HEK293 (cell line): ENCODE measurements at regions not wholly inside any gene's neighbourhood (a gene's known extent, or its start where the extent isn't known, plus 50 kb on each side); places are given as distances from the start of the nearest gene placed in this dataset.

Source experiments
- CTCF ChIA-PET: fragments of 350-600 bp; formaldehyde crosslinking; extraction: SDS; loops from one replicate; lab custom pipeline; 2021; ENCODE audit warnings: antibody characterized with exemption; lab: Yijun Ruan, JAX
- POLR2A ChIA-PET: fragments of 300-600 bp; formaldehyde crosslinking; extraction: SDS; loops from one replicate; lab custom pipeline; 2020; ENCODE audit warnings: antibody characterized with exemption, inconsistent platforms; lab: Yijun Ruan, JAX
- H3K27ac ChIP-seq: fragments of 200-500 bp; sonication (Bioruptor generic); 2 replicates; pipeline ENCODE4 v1.5.1; 2014; ENCODE audit warnings: low read depth, low read length, control low read depth, inconsistent platforms; ENCODE audit errors: extremely low read depth
- H3K36me3 ChIP-seq, 2 experiments: fragments of 200-500 bp in 1 of 2; sonication (Bioruptor generic) in 1 of 2; 1 replicate in 1 of 2; 2 replicates in 1 of 2; pipeline ENCODE4 v1.5.1; 2014 to 2017; ENCODE audit warnings: inconsistent platforms in 2 of 2, low read length in 2 of 2; ENCODE audit not compliant: control insufficient read depth in 2 of 2, insufficient read depth in 1 of 2
- H3K4me1 ChIP-seq: fragments of 200-500 bp; sonication (Bioruptor generic); 2 replicates; pipeline ENCODE4 v1.5.1; 2014; ENCODE audit warnings: mild to moderate bottlenecking, low read length, inconsistent platforms; ENCODE audit not compliant: control insufficient read depth, insufficient read depth
- H3K4me3 ChIP-seq: 2 replicates; pipeline ENCODE4 v1.5.1; 2011; ENCODE audit warnings: low read depth, mild to moderate bottlenecking, control low read depth, low read length, moderate library complexity
- H3K9me3 ChIP-seq: fragments of 200-500 bp; sonication (Bioruptor generic); 2 replicates; pipeline ENCODE4 v1.5.1; 2014; ENCODE audit warnings: low read depth, low read length, inconsistent platforms; ENCODE audit not compliant: control insufficient read depth, insufficient read depth
- GLI2 ChIP-seq: fragments of 450-650 bp; formaldehyde crosslinking; IDR thresholded peaks from 2 replicates; pipeline ENCODE4; 2017; ENCODE audit warnings: missing biosample characterization, missing genetic modification characterization, low read depth, borderline replicate concordance
- GLI4 ChIP-seq: fragments of 450-650 bp; formaldehyde crosslinking; IDR thresholded peaks from 2 replicates; pipeline ENCODE4 v1.5.1; 2016; ENCODE audit warnings: missing biosample characterization, missing genetic modification characterization
- MYNN ChIP-seq: fragments of 450-650 bp; formaldehyde crosslinking; IDR thresholded peaks from 2 replicates; pipeline ENCODE4 v1.5.1; 2016; ENCODE audit warnings: missing biosample characterization, missing genetic modification characterization, borderline replicate concordance
- MZF1 ChIP-seq: fragments of 450-650 bp; formaldehyde crosslinking; IDR thresholded peaks from 2 replicates; pipeline ENCODE4 v1.5.1; 2017; ENCODE audit warnings: missing biosample characterization, missing genetic modification characterization, borderline replicate concordance
- OSR2 ChIP-seq: fragments of 450-650 bp; formaldehyde crosslinking; IDR thresholded peaks from 2 replicates; pipeline ENCODE4 v1.5.1; 2016; ENCODE audit warnings: missing biosample characterization, missing genetic modification characterization
- SP2 ChIP-seq: fragments of 450-650 bp; formaldehyde crosslinking; IDR thresholded peaks from 2 replicates; pipeline ENCODE4 v1.5.1; 2016; ENCODE audit warnings: missing biosample characterization, missing genetic modification characterization
- YY1 ChIP-seq: fragments of 450-650 bp; formaldehyde crosslinking; IDR thresholded peaks from 2 replicates; pipeline ENCODE4 v1.5.1; 2018; ENCODE audit warnings: missing biosample characterization, missing genetic modification characterization
- YY2 ChIP-seq: fragments of 450-650 bp; formaldehyde crosslinking; IDR thresholded peaks from 2 replicates; pipeline ENCODE4 v1.5.1; 2016; ENCODE audit warnings: missing biosample characterization, missing genetic modification characterization
- ZBTB1 ChIP-seq: fragments of 450-650 bp; formaldehyde crosslinking; IDR thresholded peaks from 2 replicates; pipeline ENCODE4 v1.5.1; 2016; ENCODE audit warnings: missing biosample characterization, missing genetic modification characterization
- ZBTB44 ChIP-seq: fragments of 450-650 bp; IDR thresholded peaks from 2 replicates; pipeline ENCODE4 v1.5.1; 2018; ENCODE audit warnings: missing biosample characterization, mild to moderate bottlenecking, missing genetic modification characterization
- ZNF10 ChIP-seq: fragments of 450-650 bp; formaldehyde crosslinking; IDR thresholded peaks from 2 replicates; pipeline ENCODE4 v1.5.1; 2017; ENCODE audit warnings: missing biosample characterization, missing genetic modification characterization
- ZNF132 ChIP-seq: fragments of 450-650 bp; formaldehyde crosslinking; IDR thresholded peaks from 2 replicates; pipeline ENCODE4 v1.5.1; 2017; ENCODE audit warnings: missing biosample characterization, missing genetic modification characterization, borderline replicate concordance
- ZNF133 ChIP-seq: fragments of 450-650 bp; formaldehyde crosslinking; IDR thresholded peaks from 2 replicates; pipeline ENCODE4 v1.5.1; 2016; ENCODE audit warnings: missing biosample characterization, missing genetic modification characterization
- ZNF221 ChIP-seq: fragments of 450-650 bp; formaldehyde crosslinking; IDR thresholded peaks from 2 replicates; pipeline ENCODE4 v1.5.1; 2017; ENCODE audit warnings: missing biosample characterization, missing genetic modification characterization, borderline replicate concordance
- ZNF266 ChIP-seq: fragments of 450-650 bp; formaldehyde crosslinking; IDR thresholded peaks from 2 replicates; pipeline ENCODE4 v1.5.1; 2016; ENCODE audit warnings: missing biosample characterization, missing genetic modification characterization, low read depth
- ZNF274 ChIP-seq, 2 experiments: fragments of 200-500 bp in 1 of 2; fragments of 450-650 bp in 1 of 2; sonication (Bioruptor generic) in 1 of 2; formaldehyde crosslinking in 1 of 2; IDR thresholded peaks; 2 replicates each; pipeline versions ENCODE4 v1.5.1 to v1.6.1; 2014 to 2016; ENCODE audit warnings: borderline replicate concordance in 1 of 2, inconsistent platforms in 1 of 2, low read length in 1 of 2, missing biosample characterization in 1 of 2, missing genetic modification characterization in 1 of 2
- ZNF391 ChIP-seq: fragments of 450-650 bp; formaldehyde crosslinking; IDR thresholded peaks from 2 replicates; pipeline ENCODE4 v1.5.1; 2016; ENCODE audit warnings: low read depth, missing biosample characterization, missing genetic modification characterization, borderline replicate concordance
- ZNF426 ChIP-seq: fragments of 450-650 bp; formaldehyde crosslinking; IDR thresholded peaks from 2 replicates; pipeline ENCODE4 v1.5.1; 2017; ENCODE audit warnings: missing biosample characterization, missing genetic modification characterization, mild to moderate bottlenecking, inconsistent platforms, moderate library complexity
- ZNF514 ChIP-seq: fragments of 450-650 bp; formaldehyde crosslinking; IDR thresholded peaks from 2 replicates; pipeline ENCODE4 v1.5.1; 2016; ENCODE audit warnings: missing biosample characterization, missing genetic modification characterization
- ZNF600 ChIP-seq: fragments of 450-650 bp; formaldehyde crosslinking; IDR thresholded peaks from 2 replicates; pipeline ENCODE4 v1.5.1; 2016; ENCODE audit warnings: missing biosample characterization, missing genetic modification characterization
- ZNF626 ChIP-seq: fragments of 450-650 bp; sonication (Bioruptor Pico); formaldehyde crosslinking; IDR thresholded peaks from 2 replicates; pipeline ENCODE4 v1.5.1; 2018; ENCODE audit warnings: missing biosample characterization, missing genetic modification characterization, inconsistent platforms
- ZNF660 ChIP-seq: fragments of 450-650 bp; IDR thresholded peaks from 2 replicates; pipeline ENCODE4 v1.5.1; 2018; ENCODE audit warnings: missing biosample characterization, mild to moderate bottlenecking, missing genetic modification characterization
- ZNF76 ChIP-seq: fragments of 450-650 bp; formaldehyde crosslinking; IDR thresholded peaks from 2 replicates; pipeline ENCODE4; 2016; ENCODE audit warnings: low read depth, missing biosample characterization, missing genetic modification characterization, borderline replicate concordance
- ZNF768 ChIP-seq: fragments of 450-650 bp; formaldehyde crosslinking; IDR thresholded peaks from 2 replicates; pipeline ENCODE4 v1.5.1; 2018; ENCODE audit warnings: missing biosample characterization, mild to moderate bottlenecking, missing genetic modification characterization
- ZNF830 ChIP-seq: fragments of 450-650 bp; IDR thresholded peaks from 2 replicates; pipeline ENCODE4 v1.5.0; 2018; ENCODE audit warnings: missing biosample characterization, missing genetic modification characterization, low read depth, mild to moderate bottlenecking, moderate library complexity
- TF ChIP-seq, protein P1 (sequence below): IDR thresholded peaks from 2 replicates; pipeline ENCODE4 v1.6.1; 2011; ENCODE audit warnings: mild to moderate bottlenecking, low read depth, low read length, borderline replicate concordance

DNA sequence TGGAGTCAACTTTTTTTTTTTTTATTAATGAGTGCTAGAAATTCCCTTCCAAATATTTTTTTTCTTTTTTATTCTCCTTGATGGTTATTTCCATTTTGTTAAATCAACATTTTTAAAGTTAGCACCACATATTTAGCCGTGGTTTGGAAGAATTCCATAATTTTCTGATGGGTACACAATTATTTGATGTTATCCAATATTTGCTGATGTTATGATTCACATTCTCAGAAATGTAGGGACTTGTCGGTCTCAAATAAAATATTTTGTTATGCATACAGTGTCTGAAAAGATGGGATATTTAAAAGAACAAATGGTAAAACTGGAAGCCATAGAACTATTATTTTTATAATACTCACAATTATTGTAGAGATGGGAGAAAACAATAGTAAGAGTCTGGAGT, 911.5 kb upstream of the GBE1 start:
- Histone ChIP-seq H3K36me3 (no peaks in the 10 kb centered on the region), H3K9me3 (no peaks in the 10 kb centered on the region), H3K4me1 (no peaks in the 10 kb centered on the region), H3K4me3 (no peak overlapping the region), H3K27ac (no peak overlapping the region)
- POLR2A ChIA-PET = no interaction called here
- CTCF ChIA-PET = no interaction called here
- TF ChIP-seq YY2 = no peak
- no peak for TF ChIP-seq ZNF514
- TF ChIP-seq ZNF391 = no peak
- TF ChIP-seq SP2 (tag by site-specific recombination) = no peak
- TF ChIP-seq ZNF626 (tag by site-specific recombination) = no peak
- no peak for TF ChIP-seq ZBTB1 (tag by site-specific recombination)
- TF ChIP-seq ZNF221 (tag by site-specific recombination) = no peak
- no peak for TF ChIP-seq OSR2 (tag by site-specific recombination)
- TF ChIP-seq ZNF274 (IDR thresholded peaks at IDR 0.05; ENCODE audit: low read length) = no peak
- no peak for TF ChIP-seq ZNF274 (tag by site-specific recombination; IDR thresholded peaks at IDR 0.05; ENCODE audit: borderline replicate concordance)
- TF ChIP-seq ZNF660 = no peak
- TF ChIP-seq ZNF768 = no peak
- TF ChIP-seq, protein P1, sequence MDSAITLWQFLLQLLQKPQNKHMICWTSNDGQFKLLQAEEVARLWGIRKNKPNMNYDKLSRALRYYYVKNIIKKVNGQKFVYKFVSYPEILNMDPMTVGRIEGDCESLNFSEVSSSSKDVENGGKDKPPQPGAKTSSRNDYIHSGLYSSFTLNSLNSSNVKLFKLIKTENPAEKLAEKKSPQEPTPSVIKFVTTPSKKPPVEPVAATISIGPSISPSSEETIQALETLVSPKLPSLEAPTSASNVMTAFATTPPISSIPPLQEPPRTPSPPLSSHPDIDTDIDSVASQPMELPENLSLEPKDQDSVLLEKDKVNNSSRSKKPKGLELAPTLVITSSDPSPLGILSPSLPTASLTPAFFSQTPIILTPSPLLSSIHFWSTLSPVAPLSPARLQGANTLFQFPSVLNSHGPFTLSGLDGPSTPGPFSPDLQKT = no peak

DNA sequence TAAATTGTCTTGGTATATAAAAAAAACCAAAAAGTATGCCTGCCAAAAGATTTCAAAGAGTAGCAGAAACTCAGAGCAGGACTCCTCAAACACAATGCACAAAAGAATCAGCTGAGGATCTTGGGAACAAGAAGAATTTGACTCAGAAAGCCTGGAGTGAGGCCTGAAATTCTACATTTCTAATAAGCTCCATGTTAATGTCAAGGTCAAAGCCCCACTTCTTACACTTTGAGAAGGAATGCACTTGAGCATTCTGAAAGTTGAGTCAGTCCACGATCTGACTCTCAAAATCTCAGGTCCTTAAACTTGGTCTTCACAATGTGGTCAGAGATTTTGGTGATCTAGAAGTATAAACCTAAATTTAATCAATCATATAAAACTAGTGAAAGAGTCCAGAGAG, 910.0 kb upstream of the GBE1 start:
- POLR2A ChIA-PET = no interaction called here
- TF ChIP-seq GLI2 (tag by site-specific recombination) = no peak
- TF ChIP-seq ZNF10 (tag by site-specific recombination) = no peak
- TF ChIP-seq GLI4 (tag by site-specific recombination) = no peak
- TF ChIP-seq ZNF426 = no peak
- no peak for TF ChIP-seq YY1 (tag by site-specific recombination)
- no peak for TF ChIP-seq ZNF830 (tag by site-specific recombination)
- TF ChIP-seq ZNF600 (tag by site-specific recombination) = no peak
- no peak for TF ChIP-seq MZF1
- no peak for TF ChIP-seq ZNF626 (tag by site-specific recombination)
- no peak for TF ChIP-seq ZBTB44 (tag by site-specific recombination)
- no peak for TF ChIP-seq ZNF76 (tag by site-specific recombination)
- TF ChIP-seq ZNF132 (tag by site-specific recombination) = no peak
- TF ChIP-seq MYNN (tag by site-specific recombination) = no peak
- TF ChIP-seq ZNF133 (tag by site-specific recombination) = no peak
- no peak for TF ChIP-seq ZNF266 (tag by site-specific recombination)
- CTCF ChIA-PET = no interaction called here
- H3K4me3 ChIP-seq = no peak overlapping the region
- H3K27ac ChIP-seq = no peak overlapping the region
- no peaks in the 10 kb centered on the region for H3K36me3 ChIP-seq
- H3K4me1 ChIP-seq = no peaks in the 10 kb centered on the region
- no peaks in the 10 kb centered on the region for H3K9me3 ChIP-seq
